Bronchial epithelial cell (primary cell): ENCODE measurements at regions not wholly inside any gene's neighbourhood (a gene's known extent, or its start where the extent isn't known, plus 50 kb on each side); places are given as distances from the start of the nearest gene placed in this dataset.
"Not testable (repeated sequence)": the region's sequence is repeated elsewhere in the genome, so short reads cannot be mapped to it uniquely, and the experiment has no call there.

Experiments
- DNase-seq: peaks from one replicate; pipeline ENCODE4 v3.0.0-alpha.2; 2010; ENCODE audit warnings: low read depth
- FAIRE-seq: peaks from 2 replicates; lab custom pipeline; 2011; peaks lifted over from hg19 to GRCh38; lab: Jason Lieb, UNC
- H3K27me3 ChIP-seq: 2 replicates; pipeline ENCODE4 v1.5.1; 2011; ENCODE audit warnings: low read length; ENCODE audit not compliant: control insufficient read depth, insufficient read depth
- H3K36me3 ChIP-seq: 2 replicates; pipeline ENCODE4 v1.5.1; 2011; ENCODE audit warnings: low read length; ENCODE audit not compliant: control insufficient read depth, insufficient read depth
- H3K4me3 ChIP-seq: 2 replicates; pipeline ENCODE4 v1.5.1; 2011; ENCODE audit warnings: mild to moderate bottlenecking, low read depth, low read length, control low read depth
- TF ChIP-seq, protein P1 (sequence below): IDR thresholded peaks from 2 replicates; pipeline ENCODE4 v1.5.1; 2011; ENCODE audit warnings: mild to moderate bottlenecking, moderate library complexity, low read length, control low read depth, inconsistent platforms; ENCODE audit not compliant: insufficient read depth, severe bottlenecking

DNA sequence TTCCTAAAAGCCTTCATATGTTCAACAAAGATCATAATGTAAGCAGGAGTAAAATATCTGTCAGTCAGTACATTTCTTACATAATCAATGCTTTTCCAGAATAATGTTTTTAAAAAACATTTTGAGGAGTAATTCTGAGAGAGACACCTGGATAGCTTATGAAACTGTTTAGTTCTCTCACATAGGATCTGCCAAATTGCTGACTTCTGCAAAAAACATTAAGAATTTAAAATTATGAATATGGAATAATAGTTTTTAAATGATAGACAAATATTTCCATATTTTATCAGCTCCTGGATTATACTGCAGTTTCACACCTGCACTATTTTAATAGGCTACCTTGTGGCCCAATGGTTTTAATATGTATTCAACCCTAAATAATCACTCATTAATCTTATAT is 142.7 kb upstream of the RUNX1 start:
- no peak overlapping the region for H3K4me3 ChIP-seq
- TF ChIP-seq, protein P1, sequence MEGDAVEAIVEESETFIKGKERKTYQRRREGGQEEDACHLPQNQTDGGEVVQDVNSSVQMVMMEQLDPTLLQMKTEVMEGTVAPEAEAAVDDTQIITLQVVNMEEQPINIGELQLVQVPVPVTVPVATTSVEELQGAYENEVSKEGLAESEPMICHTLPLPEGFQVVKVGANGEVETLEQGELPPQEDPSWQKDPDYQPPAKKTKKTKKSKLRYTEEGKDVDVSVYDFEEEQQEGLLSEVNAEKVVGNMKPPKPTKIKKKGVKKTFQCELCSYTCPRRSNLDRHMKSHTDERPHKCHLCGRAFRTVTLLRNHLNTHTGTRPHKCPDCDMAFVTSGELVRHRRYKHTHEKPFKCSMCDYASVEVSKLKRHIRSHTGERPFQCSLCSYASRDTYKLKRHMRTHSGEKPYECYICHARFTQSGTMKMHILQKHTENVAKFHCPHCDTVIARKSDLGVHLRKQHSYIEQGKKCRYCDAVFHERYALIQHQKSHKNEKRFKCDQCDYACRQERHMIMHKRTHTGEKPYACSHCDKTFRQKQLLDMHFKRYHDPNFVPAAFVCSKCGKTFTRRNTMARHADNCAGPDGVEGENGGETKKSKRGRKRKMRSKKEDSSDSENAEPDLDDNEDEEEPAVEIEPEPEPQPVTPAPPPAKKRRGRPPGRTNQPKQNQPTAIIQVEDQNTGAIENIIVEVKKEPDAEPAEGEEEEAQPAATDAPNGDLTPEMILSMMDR: no peak
- no peaks in the 10 kb centered on the region for H3K36me3 ChIP-seq
- FAIRE-seq: no peak
- no peak for DNase-seq
- no peaks in the 10 kb centered on the region for H3K27me3 ChIP-seq

DNA sequence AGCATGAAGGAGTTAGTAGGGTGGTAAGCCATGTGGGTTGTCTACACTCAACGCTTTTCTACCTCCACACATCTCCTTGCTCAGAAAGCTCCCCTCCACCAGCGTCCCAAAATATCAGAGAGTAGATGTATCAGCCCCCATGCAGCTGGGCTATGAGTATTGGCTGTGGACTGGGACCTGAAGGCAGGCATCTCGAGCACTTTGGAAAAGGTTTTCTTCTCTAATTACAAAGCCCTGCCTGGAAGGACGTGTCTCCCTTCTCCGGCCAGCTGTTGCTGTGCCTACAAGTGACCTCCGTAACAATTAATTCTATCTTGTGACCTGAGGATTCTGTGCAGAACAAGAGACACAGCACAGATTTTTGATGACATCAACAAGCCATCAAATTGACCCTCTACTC is 142.0 kb upstream of the RUNX1 start:
- DNase-seq: no peak
- Histone ChIP-seq H3K4me3 (no peak overlapping the region), H3K36me3 (no peaks in the 10 kb centered on the region), H3K27me3 (no peaks in the 10 kb centered on the region)
- peak; percentile 7 for FAIRE-seq
- TF ChIP-seq, protein P1: no peak

DNA sequence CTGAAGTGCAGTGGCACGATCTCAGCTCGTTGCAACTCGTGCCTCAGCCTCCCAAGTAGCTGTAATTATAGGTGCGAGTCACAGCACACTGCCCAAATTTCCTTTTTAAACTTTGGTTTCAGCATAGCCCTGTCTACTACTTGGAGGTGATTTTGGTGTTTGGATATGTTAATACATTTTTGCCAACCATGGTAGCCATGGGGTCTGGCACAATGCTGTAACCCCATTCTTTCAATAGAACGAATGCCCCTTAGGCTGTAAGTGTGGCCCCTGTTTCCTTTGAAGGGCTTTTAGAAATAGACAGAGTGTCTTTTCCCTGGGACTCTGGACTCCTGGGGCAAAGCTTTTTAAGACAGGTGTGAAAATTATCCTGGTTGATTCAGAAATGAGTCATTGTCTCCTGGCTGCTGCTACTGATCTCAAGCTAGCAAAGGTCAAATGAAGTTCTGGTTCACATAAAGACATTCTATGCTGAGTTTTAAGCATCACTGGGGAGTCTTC is 141.1 kb upstream of the RUNX1 start:
- Histone ChIP-seq H3K36me3 (no peaks in the 10 kb centered on the region), H3K27me3 (no peaks in the 10 kb centered on the region), H3K4me3 (no peak overlapping the region)
- TF ChIP-seq, protein P1: no peak
- FAIRE-seq: peak; percentile 13
- DNase-seq: peak; percentile 95

DNA sequence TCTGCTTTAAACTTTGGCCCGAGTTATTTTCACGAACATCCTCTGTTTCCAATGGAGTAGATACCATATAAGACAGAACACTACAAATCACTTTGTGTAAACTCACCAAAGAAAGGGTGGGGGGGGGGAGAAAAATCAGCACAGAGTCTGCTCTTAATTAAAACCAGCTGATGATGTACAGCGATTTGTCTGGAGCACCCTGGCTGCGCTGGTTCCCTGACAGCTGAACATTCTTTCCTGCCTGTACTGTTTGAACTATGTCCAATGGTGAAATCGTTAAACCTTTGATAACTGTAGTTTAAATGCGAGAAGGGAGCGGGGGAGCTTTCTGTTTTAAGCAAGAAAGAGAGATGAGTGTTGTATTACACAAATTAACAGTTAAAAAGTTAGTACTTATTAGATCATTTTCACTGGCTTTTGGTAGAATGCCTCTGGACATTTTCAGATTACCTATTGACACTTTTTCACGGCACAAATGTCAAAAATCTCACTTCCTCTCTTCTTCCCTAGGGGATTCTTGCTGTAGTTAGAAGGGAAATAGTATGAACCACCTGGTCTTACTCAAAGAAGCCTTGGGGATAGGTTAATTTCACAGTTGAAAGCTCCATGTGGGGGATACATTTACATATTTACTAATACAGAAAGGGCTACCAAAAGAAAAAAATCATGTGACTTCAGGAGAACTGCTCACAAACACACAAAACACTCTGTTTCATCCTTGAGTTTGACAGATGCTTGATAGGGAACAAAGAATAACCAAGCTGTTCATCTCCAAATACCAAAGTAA is 140.2 kb upstream of the RUNX1 start:
- DNase-seq (no peak), FAIRE-seq (no peak)
- Histone ChIP-seq H3K36me3 (no peaks in the 10 kb centered on the region), H3K27me3 (no peaks in the 10 kb centered on the region), H3K4me3 (no peak overlapping the region)
- TF ChIP-seq, protein P1: no peak

DNA sequence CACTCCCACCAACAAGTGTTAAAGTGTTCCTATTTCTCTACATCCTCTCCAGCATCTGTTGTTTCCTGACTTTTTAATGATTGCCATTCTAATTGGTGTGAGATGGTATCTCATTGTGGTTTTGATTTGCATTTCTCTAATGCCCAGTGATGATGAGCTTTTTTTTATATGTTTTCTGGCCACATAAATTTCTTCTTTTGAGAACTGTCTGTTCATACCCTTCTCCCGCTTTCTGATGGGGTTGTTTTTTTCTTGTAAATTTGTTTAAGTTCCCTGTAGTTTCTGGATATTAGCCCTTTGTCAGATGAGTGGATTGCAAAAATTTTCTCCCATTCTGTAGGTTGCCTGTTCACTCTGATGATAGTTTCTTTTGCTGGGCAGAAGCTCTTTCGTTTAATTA is 134.3 kb upstream of the RUNX1 start:
- not testable (repeated sequence) for H3K27me3 ChIP-seq, H3K4me3 ChIP-seq, FAIRE-seq, DNase-seq, H3K36me3 ChIP-seq

DNA sequence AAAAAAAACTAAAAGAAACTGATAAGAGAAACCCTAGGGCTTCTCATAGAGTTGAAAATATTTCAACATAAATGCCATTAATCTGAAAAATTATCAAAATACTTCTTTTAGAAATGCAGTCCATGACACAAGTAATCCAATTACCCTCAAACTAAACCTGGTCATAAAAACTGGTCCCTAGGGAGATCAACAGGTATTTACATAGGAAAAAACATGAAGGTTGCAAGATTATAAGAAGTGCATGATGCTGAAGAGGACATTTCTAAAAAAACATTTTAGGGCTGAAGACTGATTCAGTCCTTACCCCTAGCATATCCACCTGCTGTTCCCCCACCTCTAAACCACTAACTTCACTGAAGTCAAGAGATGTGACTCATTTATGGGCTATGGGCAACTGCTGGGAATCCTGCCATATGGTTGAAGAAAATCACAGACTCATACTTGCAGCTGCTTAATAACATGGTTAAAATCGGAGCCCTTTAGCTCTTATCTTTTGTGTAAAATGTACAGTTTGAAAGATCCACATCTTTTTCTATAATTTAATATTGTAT is 131.0 kb upstream of the RUNX1 start:
- FAIRE-seq: no peak

More for the DNA sequence above, 131.0 kb upstream of the RUNX1 start:
- peak; percentile 77 for DNase-seq
- Histone ChIP-seq H3K36me3 (no peaks in the 10 kb centered on the region), H3K27me3 (no peaks in the 10 kb centered on the region), H3K4me3 (no peak overlapping the region)
- TF ChIP-seq, protein P1: no peak
